HS-5 (cell line): ENCODE measurements at regions not wholly inside any gene's neighbourhood (a gene's known extent, or its start where the extent isn't known, plus 50 kb on each side); places are given as distances from the start of the nearest gene placed in this dataset.
"Not testable (repeated sequence)": the region's sequence is repeated elsewhere in the genome, so short reads cannot be mapped to it uniquely, and the experiment has no call there.

ENCODE experiments used
- DNase-seq: peaks from one replicate; pipeline ENCODE4 v3.0.0-alpha.2; 2012; ENCODE audit warnings: low read depth

DNA sequence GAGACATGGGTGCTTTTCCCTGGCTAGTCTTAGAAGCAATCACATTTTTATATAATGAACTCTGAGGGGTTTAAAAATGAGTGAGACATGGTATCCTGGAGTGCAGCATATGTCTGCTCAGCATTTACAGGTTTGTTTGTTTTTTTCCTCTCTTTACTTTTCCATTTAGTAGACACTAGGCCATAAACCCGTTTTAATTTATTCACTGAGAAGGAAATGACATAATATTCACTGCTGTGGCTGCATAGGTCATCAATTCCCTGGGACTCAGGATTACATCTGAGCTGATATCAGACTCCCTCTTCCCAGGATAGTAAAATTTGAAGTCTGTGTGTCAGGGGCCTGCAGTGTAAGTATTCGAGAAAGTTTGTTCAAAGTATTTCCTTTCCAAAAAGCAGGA lies 178.9 kb upstream of the SPRY1 start:
- no peak for DNase-seq

DNA sequence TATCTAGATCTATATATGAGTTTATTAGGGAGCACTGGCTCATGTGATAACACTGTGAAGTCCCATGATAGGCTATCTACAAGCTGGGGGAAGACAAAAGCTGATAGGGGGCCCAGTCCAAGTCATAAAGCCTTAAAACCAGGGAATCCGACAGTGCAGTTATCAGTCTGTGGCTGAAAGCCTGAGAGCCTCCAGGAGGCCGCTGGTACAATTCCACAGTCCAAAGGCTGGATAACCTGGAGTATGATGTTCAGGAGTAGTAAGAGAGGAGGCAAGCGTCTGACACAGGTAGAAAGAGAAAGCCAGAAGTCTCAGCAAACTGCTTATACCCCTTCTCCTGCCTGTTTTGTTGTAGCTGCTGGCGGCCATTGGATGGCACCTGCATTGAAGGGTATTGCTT lies 177.6 kb upstream of the SPRY1 start:
- DNase-seq: no peak

DNA sequence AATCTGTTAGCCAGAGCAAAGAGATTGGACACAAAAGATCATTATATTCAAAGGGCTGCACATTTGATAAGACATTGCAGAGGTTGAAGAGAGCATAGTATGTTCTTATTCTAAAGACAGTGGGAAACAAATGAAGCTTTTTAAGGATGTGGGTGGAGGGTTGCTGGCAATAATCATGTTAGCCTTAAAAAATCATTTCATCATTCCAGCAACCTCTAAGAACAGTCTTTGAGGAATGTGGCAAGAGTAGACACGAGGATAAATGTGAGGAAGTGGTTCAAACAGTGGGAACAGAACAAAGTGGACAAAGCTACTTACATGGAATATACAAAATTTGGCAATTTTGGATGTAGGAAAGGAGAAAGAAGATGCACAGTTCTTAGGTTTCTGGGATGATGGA lies 167.3 kb upstream of the SPRY1 start:
- no peak for DNase-seq

DNA sequence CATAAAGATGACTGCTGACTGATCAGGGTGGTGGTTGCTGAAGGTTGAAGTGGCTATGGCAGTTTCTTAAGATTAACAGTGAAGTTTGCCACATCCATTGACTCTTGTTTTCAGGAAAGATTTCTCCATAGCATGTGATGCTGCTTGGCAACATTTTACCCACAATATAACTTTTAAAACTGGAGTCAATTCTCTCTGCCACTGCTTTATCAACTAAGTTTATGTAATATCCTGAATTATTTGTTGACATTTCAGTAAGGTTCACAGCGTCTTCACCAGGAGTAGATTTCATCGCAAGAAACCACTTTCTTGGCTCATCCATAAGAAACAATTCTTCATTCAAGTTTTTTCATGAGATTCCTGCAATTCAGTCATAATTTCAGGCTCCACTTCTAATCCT lies 166.5 kb upstream of the SPRY1 start:
- DNase-seq: no peak

DNA sequence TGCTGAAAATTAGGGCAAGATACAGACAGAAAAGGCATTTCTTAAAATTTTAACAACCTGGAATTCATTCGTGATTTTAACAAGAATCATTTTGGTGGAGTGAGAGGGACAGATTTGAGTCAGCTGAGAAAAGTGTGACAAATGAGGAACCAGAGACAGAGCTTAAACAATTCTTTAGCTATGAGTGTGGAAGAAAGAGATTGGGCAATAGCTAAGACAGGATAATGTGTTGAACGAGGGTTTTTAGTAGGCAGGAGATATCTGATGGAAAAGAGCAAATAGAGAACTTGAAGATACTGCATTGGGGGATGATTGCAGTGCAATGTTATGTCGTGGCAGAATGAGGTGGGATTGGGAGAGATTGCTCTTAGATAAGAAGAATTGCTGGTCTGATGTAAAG lies 164.2 kb upstream of the SPRY1 start:
- DNase-seq: peak; percentile 8

DNA sequence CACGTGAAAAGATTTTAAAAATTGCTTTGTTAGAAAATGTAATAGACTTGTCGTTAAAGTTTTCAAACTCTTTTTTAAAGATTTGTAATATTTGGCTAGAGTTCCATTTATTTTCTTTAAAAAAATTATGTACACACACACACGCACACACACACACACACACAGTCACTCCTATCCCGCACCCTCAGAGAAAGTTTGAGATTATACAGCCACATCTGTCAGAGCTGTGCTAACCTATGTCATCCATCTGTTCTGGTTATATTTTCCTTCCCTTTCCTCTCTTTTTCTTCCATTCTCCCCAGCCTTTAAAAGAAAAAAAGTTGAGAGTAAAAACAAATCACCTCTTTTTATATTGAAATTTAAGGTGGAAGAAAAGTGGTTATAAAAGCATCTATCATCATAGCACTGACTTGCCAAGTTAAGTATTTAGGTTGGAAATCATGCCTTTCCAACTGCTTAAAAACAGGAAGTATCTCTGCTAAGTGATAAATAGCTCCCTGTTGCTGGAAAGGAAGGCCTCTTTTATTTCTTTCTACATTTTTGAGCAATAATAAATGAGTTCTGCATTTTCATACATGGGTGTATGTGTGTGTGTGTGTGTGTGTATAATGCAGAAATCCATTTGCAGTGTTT lies 163.3 kb upstream of the SPRY1 start:
- no peak for DNase-seq

DNA sequence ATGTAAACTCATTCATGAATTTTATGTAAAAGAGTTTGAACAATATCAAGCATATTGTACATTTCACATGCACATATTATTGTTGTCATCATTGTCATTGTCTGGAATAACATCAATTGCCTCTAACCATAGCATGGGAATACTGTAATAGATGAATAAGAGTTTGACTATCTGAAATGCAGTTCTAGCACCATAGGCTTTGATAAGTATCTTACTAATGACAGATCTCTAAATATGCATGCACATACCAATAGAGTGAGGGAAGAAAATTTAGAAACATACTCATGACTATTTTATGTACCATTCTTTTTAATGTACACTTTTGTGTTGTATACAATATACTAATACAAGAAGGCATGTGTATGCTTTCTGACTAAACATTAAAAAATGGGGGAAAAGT lies 161.6 kb upstream of the SPRY1 start:
- peak; percentile 6 for DNase-seq

DNA sequence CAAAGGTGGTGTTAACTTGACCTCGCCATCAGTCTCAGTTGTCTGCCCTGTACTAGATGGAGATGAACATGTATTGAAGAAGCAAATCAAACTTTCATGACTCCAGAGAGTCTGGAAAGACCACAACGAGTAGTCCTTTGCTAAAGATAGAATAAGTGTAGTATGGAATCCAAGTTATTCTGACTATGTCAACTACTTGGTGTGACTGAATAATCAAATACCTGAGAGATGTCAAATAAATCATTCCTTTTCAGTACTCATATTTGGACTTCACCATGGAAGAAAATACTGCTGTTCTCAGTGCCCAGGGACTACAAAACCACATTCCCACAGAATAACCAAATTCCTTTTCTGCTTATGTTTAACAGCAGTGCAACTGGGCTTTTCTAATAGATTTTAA lies 161.2 kb upstream of the SPRY1 start:
- no peak for DNase-seq

DNA sequence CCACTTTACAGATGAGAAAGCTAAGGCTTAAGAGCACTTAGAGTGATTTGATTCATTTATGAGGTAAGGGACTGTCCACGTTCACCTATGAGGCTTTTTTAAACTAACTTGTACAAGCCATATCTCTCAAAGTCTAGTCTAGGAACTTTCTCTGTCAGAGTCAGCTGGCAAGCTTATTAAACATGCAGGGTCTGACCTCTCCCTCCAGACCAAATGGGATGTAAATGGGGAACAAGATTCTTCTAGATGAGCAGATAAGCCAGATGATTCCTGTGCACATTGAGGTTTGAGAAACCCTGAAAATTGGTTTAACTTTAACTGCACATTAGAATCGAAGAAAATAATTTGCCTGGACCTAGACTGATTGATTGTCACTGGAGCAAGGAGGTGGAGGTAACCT lies 160.0 kb upstream of the SPRY1 start:
- DNase-seq: no peak

DNA sequence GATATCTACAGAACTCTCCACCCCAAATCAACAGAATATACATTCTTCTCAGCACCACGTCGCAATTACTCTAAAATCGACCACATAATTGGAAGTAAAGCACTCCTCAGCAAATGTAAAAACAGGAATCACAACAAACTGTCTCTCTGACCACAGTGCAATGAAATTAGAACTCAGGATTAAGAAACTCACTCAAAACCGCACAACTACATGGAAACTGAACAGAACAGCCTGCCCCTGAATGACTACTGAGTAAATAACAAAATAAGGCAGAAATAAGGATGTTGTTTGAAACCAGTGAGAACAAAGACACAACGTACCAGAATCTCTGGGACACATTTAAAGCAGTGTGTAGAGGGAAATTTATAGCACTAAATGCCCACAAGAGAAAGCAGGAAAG lies 156.3 kb upstream of the SPRY1 start:
- DNase-seq: not testable (repeated sequence)

DNA sequence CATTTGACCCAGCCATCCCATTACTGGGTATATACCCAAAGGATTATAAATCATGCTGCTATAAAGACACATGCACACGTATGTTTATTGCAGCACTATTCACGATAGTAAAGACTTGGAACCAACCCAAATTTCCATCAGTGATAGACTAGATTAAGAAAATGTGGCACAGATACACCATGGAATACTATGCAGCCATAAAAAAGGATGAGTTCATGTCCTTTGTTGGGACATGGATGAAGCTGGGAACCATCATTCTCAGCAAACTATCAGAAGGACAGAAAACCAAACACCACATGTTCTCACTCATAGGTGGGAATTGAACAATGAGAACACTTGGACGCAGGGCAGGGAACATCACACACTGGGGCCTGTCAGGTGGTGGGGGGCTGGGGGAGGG lies 153.4 kb upstream of the SPRY1 start:
- DNase-seq: not testable (repeated sequence)

DNA sequence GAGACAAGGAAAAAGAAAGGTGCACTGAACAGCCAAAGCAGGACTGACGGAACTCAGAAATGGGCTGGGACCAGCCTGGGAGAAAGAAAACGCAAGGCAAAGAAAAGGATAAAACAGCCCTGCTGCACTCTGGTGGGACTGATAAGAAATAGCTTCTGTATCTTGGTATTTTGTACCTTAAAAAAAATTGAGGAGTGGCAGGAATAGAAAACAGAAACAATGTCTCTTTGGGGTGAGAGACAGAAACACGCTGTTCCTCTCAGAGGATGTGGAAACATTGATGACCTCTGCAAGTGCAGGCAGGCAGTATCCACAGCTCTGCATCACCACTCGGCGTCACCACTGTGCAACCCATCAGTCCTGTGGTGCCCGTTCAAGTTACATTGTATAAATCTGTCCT lies 152.5 kb upstream of the SPRY1 start:
- DNase-seq: no peak

DNA sequence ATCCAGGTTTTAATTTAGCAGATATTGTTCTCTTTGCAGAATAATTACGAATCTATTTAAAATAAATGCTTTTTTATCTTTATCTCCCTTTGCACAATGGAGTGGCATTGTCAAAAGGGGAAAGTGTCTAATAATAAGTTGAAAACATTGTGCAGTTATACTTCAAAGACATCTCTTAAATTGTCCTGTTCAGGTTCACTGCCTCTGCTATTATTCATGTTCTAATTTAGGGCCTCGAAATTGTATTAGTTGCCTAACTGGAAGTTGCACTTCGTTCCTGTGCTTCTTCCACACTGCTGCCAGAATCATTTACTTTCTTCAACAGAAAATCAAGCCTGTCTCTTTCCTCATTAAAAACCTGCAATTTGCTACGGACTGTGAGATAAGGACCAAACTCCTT lies 150.5 kb upstream of the SPRY1 start:
- no peak for DNase-seq

DNA sequence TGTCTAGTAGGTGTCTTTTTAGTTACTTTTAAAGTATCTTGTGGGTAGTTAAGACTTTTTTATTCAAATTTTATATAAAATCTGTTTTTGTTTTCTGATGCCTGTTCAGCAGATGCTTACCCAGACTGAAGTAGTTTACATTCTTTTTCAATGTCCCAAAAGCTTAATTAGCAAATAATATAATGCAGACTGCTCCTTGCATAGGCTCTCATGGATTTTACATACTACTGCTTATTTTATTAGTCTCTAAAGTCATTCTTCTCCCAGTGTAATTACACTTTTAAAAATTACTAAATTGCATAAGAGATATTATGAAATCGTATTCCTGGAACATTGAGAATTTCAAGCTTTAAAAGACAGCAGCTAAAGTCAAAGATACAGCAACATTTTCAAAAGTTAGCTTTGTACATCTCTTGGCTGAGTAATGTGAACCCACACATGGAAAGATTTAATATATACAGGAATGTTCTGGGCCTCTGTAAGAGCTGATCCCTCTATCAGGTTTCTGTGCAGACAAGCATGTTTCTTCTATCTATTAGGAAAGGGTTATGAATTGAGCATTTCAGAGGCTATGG lies 148.4 kb upstream of the SPRY1 start:
- DNase-seq: no peak

DNA sequence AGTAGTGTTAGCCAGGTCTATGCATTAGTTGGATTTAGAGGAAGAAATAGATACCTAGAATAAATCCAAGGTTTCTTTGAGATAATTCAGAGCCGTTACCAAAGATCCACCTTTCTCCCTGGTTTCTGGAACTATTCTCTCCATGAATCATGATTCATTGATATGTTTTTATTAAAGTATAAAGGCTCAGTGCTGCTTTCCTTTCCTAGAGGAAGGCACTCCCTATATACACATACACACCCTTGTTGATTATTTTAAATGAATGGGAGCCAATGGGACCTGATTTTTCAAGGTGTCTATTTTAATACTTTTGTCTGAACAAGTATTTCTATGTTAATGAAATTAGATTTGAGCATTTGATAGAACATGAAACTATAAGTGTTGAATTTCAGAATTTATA lies 146.8 kb upstream of the SPRY1 start:
- no peak for DNase-seq

DNA sequence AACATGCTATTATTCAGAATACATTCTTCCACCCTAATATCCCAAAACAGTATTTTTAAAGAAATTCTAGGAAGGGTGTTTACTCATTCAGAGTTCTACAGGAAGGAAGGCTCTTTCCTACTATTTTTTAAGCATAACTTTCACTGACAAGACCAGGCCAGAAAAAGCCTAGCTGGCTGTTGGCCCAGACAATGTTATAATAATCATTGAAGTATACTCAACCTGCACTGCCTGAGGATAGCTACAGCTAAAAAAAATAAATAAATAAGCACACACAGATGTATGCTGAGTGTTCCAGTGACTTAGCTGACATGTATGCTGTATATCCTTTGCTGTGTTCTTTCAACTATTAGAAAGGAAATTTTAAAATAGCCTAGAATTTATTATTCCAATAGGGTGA lies 145.8 kb upstream of the SPRY1 start:
- no peak for DNase-seq

DNA sequence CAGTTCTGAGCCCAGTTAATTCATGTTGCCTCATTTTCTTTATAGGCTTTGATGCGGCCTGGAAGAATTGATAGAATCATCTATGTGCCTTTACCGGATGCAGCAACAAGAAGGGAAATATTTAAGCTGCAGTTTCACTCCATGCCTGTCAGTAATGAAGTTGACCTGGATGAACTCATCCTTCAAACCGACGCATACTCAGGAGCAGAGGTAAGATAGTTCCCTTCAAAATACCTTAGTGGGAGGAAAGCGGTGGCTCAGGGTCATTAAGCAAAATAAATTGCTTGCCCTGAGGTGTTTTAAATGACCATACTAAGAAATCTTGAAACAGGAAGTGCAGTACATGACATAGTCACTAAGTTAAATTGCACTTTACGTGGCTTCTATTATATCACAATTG lies 140.6 kb upstream of the SPRY1 start:
- DNase-seq: no peak

DNA sequence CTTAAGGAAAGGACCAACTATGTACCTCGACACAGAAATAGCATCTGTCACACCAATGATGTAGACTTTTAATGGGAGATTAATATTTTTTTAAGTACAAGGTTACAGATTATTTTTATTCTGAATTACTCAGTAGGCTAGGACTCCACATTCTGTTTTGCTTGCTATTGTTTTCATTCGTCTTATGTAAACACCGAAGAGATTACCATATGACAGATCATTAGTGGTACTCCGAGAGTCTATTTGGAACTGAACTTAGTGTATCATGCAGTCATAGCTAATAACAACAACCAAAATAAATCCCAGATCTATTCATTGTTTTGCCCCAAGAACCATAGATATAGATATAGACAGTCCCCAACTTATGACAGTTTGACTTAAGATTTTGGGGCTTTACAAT lies 139.7 kb upstream of the SPRY1 start:
- DNase-seq: no peak

DNA sequence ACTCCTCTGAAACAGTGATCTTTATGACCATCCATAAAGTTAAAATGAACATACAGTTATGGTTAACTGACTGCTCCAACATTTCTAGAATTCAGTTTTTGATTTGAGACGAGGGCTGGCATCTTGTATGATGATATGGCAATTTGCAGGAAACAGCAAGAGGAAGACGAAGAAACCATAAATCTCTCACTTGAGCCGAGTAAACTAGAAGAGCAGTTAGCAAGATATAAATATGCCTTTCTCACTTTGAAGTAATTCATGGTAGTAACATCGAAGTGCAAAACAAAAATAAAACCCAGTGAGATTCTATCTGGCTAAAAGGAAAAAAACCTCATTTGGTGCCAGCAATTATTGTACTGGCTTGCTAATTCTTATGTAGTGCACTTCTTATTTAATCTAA lies 139.0 kb upstream of the SPRY1 start:
- DNase-seq: no peak

DNA sequence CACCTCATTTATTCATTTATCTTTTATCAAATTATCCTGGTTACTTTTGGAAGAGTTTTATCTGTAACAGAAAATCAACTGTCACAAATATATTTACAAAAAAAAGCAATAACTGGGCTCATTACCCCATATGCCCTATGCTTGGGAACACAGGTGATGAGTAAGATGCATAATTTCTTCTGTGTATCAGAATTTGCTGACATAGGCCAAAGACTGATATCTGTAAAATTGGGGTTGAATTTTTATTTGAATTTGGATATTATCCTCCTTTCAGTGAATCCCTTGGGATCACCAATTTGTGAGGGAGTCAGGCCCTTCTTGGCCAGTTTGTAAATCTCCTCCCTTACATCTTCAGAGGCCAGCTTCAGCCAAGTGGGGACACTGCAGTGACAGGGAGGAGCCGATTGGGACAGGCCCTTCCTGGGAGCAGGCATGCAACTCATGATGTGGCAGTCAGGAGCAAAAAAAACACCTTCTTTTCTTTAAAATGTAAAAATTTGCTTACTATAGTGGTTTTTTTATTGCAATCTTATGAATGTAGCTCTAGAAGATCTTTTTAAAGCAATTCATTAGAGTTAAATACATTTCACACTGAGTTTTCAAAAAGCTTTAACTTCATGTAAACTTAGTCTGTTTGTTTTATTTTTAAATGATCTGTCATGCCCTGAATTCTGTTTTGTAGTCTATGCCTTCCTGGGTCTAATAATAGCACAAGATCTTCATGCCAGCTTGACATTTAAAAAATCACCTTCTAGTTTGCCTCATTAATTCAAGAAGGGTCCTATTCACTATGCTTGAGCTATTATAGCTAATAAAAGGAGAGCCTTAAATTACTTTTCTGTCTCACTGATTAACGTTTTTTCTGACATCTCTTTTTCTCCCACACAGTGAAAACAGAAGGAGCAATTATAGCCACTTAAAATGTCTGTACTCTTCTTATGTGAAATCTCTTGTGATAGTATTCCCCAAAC lies 136.6 kb upstream of the SPRY1 start:
- DNase-seq: no peak

DNA sequence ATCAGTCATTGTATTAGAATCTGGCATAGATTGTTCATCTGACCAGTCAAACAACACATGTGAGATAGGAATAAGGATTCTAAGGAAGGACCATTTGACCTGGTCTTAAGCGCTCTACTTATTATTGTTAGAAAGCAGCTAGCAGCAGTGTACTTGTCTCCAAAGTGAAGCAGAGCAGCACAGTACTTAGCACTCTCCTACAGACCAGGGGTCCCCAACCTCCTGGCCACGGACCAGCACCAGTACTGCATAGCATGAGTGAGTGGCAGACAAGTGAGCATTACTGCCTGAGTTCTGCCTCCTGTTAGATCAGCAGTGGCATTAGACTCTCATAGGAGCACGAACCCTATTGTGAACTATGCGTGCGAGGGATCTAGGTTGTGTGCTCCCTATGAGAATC lies 135.9 kb upstream of the SPRY1 start:
- DNase-seq: no peak

DNA sequence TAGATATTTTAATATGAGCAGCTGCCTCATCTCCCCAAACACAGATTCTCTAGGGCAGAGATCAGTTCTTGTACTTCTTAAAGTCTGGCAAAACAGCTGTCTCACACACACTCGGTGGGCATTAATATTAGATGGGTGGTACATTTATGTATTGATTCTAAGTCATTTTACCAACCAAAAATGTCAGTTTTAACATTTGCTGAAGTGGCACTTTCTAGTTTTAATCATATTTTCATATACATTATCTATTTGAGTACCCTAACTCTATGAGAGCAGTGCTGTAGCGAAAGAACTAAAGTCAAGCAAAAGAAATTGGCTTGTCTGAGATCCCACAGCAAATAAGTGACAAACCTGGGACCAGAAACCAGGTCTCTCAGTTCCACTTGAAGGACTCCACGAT lies 134.5 kb upstream of the SPRY1 start:
- no peak for DNase-seq

DNA sequence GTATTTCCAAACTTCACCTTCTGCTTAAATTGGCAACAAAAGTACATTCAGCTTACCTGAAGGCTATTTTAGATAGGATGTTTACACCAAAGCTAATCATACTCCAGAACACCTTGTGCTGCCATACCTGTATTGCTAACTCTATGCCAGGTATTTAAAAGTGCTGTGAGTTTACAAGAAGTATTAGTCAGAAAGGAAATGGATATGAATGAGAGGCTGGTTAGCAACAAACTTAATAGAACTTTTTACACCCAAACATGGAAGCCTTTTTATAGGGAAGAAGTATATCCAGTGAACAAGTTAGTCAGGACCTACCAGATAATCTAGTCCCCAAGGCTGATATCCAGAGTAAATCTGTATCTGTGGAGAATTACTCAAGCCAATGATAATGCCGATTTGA lies 131.2 kb upstream of the SPRY1 start:
- no peak for DNase-seq
